ENCODE measurements at regions not wholly inside any gene's neighbourhood (a gene's known extent, or its start where the extent isn't known, plus 50 kb on each side); places are given as distances from the start of the nearest gene placed in this dataset.
"Not testable (repeated sequence)": the region's sequence is repeated elsewhere in the genome, so short reads cannot be mapped to it uniquely, and the experiment has no call there.

DNA sequence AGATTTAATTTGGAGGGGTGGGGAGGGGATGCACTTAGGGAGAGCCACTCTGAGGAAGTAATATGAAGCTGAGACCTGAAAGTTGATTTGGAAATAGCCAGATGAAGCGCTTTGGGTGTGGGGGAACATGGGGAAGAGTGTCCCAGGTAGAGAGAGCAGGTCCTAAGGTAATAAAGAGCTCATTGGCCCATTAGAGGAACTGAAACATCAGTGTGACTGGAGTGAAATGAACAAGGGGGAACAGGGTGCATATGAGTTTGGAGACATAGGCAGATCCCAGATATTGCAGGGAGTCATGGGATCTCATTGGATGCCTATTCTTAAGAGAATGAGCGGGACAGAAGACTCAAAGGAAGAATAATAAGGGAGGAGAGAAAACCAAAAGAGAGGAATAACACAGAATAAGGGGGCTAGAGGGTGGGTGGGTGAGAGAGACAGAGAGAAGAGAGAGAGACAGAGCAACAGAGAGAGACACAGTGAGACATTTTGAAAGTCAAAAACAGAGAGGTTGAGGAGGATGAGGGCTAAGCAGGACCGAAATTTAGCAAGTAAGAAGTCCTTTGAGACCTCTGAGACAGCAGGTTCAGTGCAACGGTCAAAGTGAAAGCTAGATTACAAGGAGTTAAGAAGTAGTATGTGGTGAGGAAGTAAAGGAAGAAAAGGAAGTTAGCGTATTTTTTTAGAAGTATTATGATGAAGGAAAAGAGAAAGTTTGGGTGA, 54.1 kb upstream of the NOTCH2NLA start:
- not testable (repeated sequence) for DNase-seq (ENCODE audit: low read depth in 3 of 3)

DNA sequence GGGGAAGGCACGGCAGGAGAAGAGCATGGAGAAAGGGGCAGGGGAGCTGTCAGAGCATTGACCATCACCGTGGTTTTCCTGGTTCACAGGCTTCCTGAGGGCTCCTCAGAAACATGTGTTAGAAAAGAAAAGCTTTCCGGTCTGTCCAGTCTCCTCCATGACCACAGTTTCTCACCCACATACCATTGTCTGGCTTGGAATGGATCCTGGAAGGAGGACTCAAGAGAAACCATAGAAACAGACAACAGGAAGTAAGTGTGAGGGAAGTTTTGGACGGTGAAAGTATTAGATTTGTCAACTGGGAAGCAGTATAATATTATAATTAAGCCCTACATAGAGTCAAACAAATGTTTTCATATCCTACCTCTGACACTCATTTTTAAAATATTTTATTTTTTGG, 52.7 kb upstream of the NOTCH2NLA start:
- not testable (repeated sequence) for DNase-seq (ENCODE audit: low read depth in 3 of 3)

DNA sequence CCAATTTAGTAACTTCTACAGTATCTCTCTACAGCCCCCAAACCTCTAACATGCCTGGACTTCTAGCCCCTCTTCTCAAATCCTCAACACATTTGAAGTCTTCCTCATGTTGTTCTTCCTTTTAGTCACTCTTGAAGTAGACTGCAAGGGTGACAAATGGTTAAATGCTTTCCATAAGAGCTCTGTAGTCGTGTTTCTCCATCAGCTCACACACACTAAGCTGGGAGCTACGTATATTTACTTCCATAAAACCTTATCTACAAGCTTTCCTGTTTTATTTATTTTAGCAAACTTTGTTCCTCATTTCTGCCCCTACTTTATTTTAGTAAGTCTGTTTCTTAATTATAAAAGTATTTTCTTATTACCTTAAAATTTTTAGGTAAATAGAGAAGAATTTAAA, 49.9 kb upstream of the NOTCH2NLA start:
- DNase-seq (ENCODE audit: low read depth in 3 of 3): not testable (repeated sequence)
